Testis (tissue), 2 donors: ENCODE measurements at regions not wholly inside any gene's neighbourhood (a gene's known extent, or its start where the extent isn't known, plus 50 kb on each side); places are given as distances from the start of the nearest gene placed in this dataset.
"Not testable (repeated sequence)": the region's sequence is repeated elsewhere in the genome, so short reads cannot be mapped to it uniquely, and the experiment has no call there.

Experiments used
- POLR2A ChIP-seq: fragments of 450-650 bp; IDR thresholded peaks from one replicate; pipeline ENCODE4 v1.6.1; 2017; ENCODE audit warnings: antibody characterized with exemption, mild to moderate bottlenecking, moderate library complexity
- TF ChIP-seq, protein P1 (sequence below), 3 experiments: fragments of 450-650 bp in 2 of 3; fragments of 200-600 bp in 1 of 3; sonication (generic) in 1 of 3; IDR thresholded peaks; one replicate each; pipeline ENCODE4 v1.5.1; 2016 to 2019; ENCODE audit warnings: antibody characterized with exemption in 3 of 3, mild to moderate bottlenecking in 2 of 3, moderate library complexity in 1 of 3

DNA sequence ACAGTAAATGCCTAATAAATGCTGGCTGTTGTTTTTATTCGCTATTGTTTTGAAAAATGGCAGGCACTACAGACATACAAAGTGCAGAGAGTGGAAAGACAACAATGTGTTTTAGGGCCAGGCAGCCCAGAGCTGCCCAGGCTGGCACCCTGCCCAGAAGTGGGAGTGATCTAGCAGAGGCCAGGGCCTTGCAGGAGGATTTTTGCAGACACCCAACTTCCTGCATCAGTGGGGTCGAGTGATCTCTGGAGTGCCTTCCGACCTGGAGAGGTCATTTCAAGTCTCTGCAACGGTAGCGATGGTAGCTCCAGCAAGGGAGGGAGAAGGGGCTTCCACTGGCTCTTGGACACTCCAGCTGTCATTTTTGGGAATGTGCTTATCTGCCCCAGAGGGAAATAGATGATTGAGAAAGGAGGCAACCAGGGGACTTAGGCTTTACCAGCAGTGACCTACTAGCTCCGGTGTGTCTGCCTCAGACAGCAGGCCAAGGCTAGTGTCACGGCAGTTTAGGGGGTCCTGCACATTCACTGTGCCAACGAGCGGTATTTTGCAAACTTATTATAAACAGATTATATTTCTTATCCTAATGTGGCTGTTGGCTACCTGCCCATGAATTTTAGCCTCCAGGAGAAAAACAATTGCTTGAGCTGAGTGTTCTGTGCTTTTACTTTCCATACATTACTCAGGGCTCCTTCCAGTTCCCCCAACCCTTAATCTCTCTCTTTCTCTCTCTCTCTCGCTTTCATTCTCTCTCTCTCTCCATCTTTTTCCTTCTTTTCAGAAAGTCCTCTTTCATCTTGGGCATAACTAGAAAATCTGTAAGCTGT, 153.9 kb upstream of the PLGLB2 start:
- TF ChIP-seq, protein P1, sequence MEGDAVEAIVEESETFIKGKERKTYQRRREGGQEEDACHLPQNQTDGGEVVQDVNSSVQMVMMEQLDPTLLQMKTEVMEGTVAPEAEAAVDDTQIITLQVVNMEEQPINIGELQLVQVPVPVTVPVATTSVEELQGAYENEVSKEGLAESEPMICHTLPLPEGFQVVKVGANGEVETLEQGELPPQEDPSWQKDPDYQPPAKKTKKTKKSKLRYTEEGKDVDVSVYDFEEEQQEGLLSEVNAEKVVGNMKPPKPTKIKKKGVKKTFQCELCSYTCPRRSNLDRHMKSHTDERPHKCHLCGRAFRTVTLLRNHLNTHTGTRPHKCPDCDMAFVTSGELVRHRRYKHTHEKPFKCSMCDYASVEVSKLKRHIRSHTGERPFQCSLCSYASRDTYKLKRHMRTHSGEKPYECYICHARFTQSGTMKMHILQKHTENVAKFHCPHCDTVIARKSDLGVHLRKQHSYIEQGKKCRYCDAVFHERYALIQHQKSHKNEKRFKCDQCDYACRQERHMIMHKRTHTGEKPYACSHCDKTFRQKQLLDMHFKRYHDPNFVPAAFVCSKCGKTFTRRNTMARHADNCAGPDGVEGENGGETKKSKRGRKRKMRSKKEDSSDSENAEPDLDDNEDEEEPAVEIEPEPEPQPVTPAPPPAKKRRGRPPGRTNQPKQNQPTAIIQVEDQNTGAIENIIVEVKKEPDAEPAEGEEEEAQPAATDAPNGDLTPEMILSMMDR (IDR thresholded peaks at IDR 0.05) = not testable (repeated sequence)
- not testable (repeated sequence) for TF ChIP-seq POLR2A
